Naive thymus-derived CD4-positive, alpha-beta T cell (primary cell): ENCODE measurements at regions not wholly inside any gene's neighbourhood (a gene's known extent, or its start where the extent isn't known, plus 50 kb on each side); places are given as distances from the start of the nearest gene placed in this dataset.
A peak's percentile ranks its signal among the peaks of the same experiment; 100 is the strongest.
"Not testable (repeated sequence)": the region's sequence is repeated elsewhere in the genome, so short reads cannot be mapped to it uniquely, and the experiment has no call there.

Source experiments
- ATAC-seq: fragments of 150-1000 bp; cut with Tn5 transposase; 2 replicates; pipeline ENCODE4 v1.10.0; 2021; ENCODE audit warnings: mild to moderate bottlenecking, moderate library complexity
- CTCF ChIA-PET: fragments of 350-600 bp; sonication (Branson Sonifier 250); formaldehyde crosslinking; loops from one replicate; lab custom pipeline; 2021; ENCODE audit warnings: antibody characterized with exemption; lab: Charles Lee
- POLR2A ChIA-PET: fragments of 350-600 bp; sonication (Branson Sonifier 250); formaldehyde crosslinking; loops from one replicate; lab custom pipeline; 2021; ENCODE audit warnings: antibody characterized with exemption, inconsistent platforms; lab: Charles Lee
- DNase-seq, 9 donors: peaks; one replicate each; pipeline versions ENCODE4 v3.0.0 to v3.0.0-alpha.2; 2020 to 2022; ENCODE audit warnings: mixed read lengths in 1 of 9
- H3K27ac ChIP-seq: one replicate; pipeline ENCODE4 v1.7.0; 2013; ENCODE audit warnings: mild to moderate bottlenecking, low read depth, low read length, moderate library complexity
- H3K27me3 ChIP-seq, 2 donors: one replicate each; pipeline ENCODE4 v1.7.0; 2013; ENCODE audit warnings: low read length in 2 of 2, mild to moderate bottlenecking in 2 of 2, moderate library complexity in 2 of 2; ENCODE audit not compliant: control insufficient read depth in 2 of 2, insufficient read depth in 2 of 2
- H3K36me3 ChIP-seq, 3 experiments: 1 replicate in 2 of 3; 2 replicates in 1 of 3; pipeline ENCODE4 v1.7.0; 2013; ENCODE audit warnings: low read length in 3 of 3, mild to moderate bottlenecking in 3 of 3, moderate library complexity in 1 of 3; ENCODE audit not compliant: insufficient read depth in 3 of 3, control insufficient read depth in 2 of 3
- H3K4me1 ChIP-seq, 2 donors: one replicate each; pipeline ENCODE4 v1.7.0; 2013; ENCODE audit warnings: low read length in 2 of 2, mild to moderate bottlenecking in 2 of 2, moderate library complexity in 1 of 2; ENCODE audit not compliant: control insufficient read depth in 2 of 2, insufficient read depth in 2 of 2
- H3K4me3 ChIP-seq: 2 replicates; pipeline ENCODE4 v1.7.0; 2013; ENCODE audit warnings: mild to moderate bottlenecking, low read length
- H3K9me3 ChIP-seq, 3 experiments: 1 replicate in 2 of 3; 2 replicates in 1 of 3; pipeline ENCODE4 v1.7.0; 2013; ENCODE audit warnings: low read length in 3 of 3; ENCODE audit not compliant: control insufficient read depth in 2 of 3
- H3K27ac Mint-ChIP-seq, 9 donors: one replicate each; pipeline ENCODE4 v1.8.0; 2020 to 2022; ENCODE audit warnings: mixed read lengths in 9 of 9, mild to moderate bottlenecking in 8 of 9, moderate library complexity in 5 of 9, inconsistent platforms in 2 of 9
- H3K27me3 Mint-ChIP-seq, 5 donors: one replicate each; pipeline ENCODE4 v1.8.0; 2021 to 2022; ENCODE audit warnings: mixed read lengths in 5 of 5, mild to moderate bottlenecking in 1 of 5
- H3K36me3 Mint-ChIP-seq, 5 donors: one replicate each; pipeline ENCODE4 v1.8.0; 2020 to 2022; ENCODE audit warnings: mixed read lengths in 5 of 5, mild to moderate bottlenecking in 3 of 5, inconsistent platforms in 1 of 5
- H3K4me1 Mint-ChIP-seq, 7 donors: one replicate each; pipeline ENCODE4 v1.8.0; 2020 to 2022; ENCODE audit warnings: mixed read lengths in 7 of 7, mild to moderate bottlenecking in 3 of 7, inconsistent platforms in 1 of 7
- H3K4me3 Mint-ChIP-seq, 10 donors: one replicate each; pipeline ENCODE4 v1.8.0; 2020 to 2022; ENCODE audit warnings: mild to moderate bottlenecking in 10 of 10, mixed read lengths in 10 of 10, moderate library complexity in 6 of 10, inconsistent platforms in 2 of 10
- H3K9me3 Mint-ChIP-seq, 11 donors: one replicate each; pipeline ENCODE4 v1.8.0; 2020 to 2022; ENCODE audit warnings: mixed read lengths in 11 of 11, mild to moderate bottlenecking in 4 of 11, inconsistent platforms in 1 of 11, moderate library complexity in 1 of 11
- intact Hi-C, 2 donors: fragments of 100-400 bp; cut with micrococcal nuclease; formaldehyde crosslinking; loops; one replicate each; pipeline ENCODE4 v1.15.1; 2023

- peaks cover 16 to 42% (median 31%) of the 10 kb centered on the region in 7 donors for H3K4me1 Mint-ChIP-seq
- Histone ChIP-seq H3K36me3 (no peaks in the 10 kb centered on the region), H3K4me3 (no peak overlapping the region), H3K27me3 (no peaks in the 10 kb centered on the region), H3K4me1 (peaks cover 13 to 36% of the 10 kb centered on the region in 2 donors), H3K27ac (no peak overlapping the region), H3K9me3 (no peaks in the 10 kb centered on the region)
- H3K36me3 Mint-ChIP-seq, result peaks cover 0 to 15% (median 5%) of the 10 kb centered on the region in 5 donors
- POLR2A ChIA-PET, result interaction anchor here (0.6 to 1.2 kb wide), 2 partner anchors 48 to 103 kb away, joined by 3 read pairs; no protein-coding TSS in a partner anchor
- CTCF ChIA-PET, result interaction anchor here (0.6 to 1.3 kb wide), 3 partner anchors 8 to 76 kb away, joined by 3 to 4 read pairs (median 3); no protein-coding TSS in a partner anchor
- H3K9me3 Mint-ChIP-seq, result peaks cover under 1 to 18% (median 5%) of the 10 kb centered on the region in 11 donors
- no peak for DNase-seq
- intact Hi-C loops, result loop anchor here in 1 of 2 donors (2.0 to 10.0 kb wide), 2 partner anchors 39 to 51 kb away; no protein-coding TSS in a partner anchor
- no peak for ATAC-seq
- H3K27me3 Mint-ChIP-seq, result no peaks in the 10 kb centered on the region
- peak overlapping the region in 5 of 9 donors; percentile 51 to 93 (median 88) for H3K27ac Mint-ChIP-seq
- H3K4me3 Mint-ChIP-seq, result no peak overlapping the region
Measured at GRCh38 chr5:74973694-74974093, 78.7 kb downstream of the GCNT4 start.

DNA sequence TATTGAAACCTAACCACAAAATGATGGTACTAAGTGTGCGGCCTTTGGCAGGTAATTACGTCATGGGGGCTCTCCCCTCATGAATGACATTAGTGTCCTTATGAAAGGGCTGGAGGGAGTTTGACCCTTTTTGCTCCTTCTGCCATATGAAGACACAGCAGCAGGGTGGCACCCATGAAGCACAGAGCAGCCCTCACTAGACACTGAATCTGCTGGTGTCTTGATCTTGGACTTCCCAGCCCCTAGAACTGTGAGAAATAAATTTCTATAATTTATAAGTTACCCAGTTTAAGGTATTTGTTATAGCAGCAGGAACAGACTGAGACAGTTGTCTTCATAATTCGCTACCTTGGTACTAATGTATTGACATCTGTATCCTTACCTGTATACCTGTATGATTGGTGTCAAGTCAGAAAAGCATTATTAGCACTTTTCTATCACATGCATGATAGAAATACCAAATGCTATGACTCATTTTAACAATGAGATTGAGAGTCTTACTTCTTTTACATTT, 80.4 kb downstream of the GCNT4 start:
- H3K4me3 ChIP-seq, result no peak overlapping the region
- no peaks in the 10 kb centered on the region for H3K9me3 ChIP-seq
- H3K4me1 ChIP-seq, result peaks cover 13 to 36% of the 10 kb centered on the region in 2 donors
- Mint-ChIP-seq H3K4me1 (peaks cover 8 to 34% (median 25%) of the 10 kb centered on the region in 7 donors), H3K27ac (peak overlapping the region in 1 of 9 donors; percentile 67), H3K27me3 (no peaks in the 10 kb centered on the region), H3K9me3 (peaks cover 2 to 18% (median 5%) of the 10 kb centered on the region in 11 donors), H3K36me3 (peaks cover 0 to 15% (median 4%) of the 10 kb centered on the region in 5 donors), H3K4me3 (no peak overlapping the region)
- ChIA-PET CTCF (no interaction called here), POLR2A (no interaction called here)
- intact Hi-C loops, result loop anchor here in 1 of 2 donors (10.0 kb wide), 1 partner anchor 53 kb away; no protein-coding TSS in a partner anchor
- no peaks in the 10 kb centered on the region for H3K27me3 ChIP-seq
- DNase-seq, result no peak
- H3K36me3 ChIP-seq, result no peaks in the 10 kb centered on the region
- H3K27ac ChIP-seq, result no peak overlapping the region
- ATAC-seq, result no peak

GRCh38 chr5:74970891-74971290, 81.5 kb downstream of the GCNT4 start:
- H3K36me3 ChIP-seq, H3K27me3 ChIP-seq, POLR2A ChIA-PET, DNase-seq, H3K4me3 Mint-ChIP-seq, H3K27ac ChIP-seq, H3K27me3 Mint-ChIP-seq, H3K9me3 ChIP-seq, H3K4me3 ChIP-seq, ATAC-seq, CTCF ChIA-PET: not testable (repeated sequence)
- peaks cover 0 to 11% (median 3%) of the 10 kb centered on the region in 5 donors for H3K36me3 Mint-ChIP-seq
- H3K4me1 ChIP-seq, result peaks cover 13 to 36% of the 10 kb centered on the region in 2 donors
- H3K4me1 Mint-ChIP-seq, result peaks cover 7 to 25% (median 21%) of the 10 kb centered on the region in 7 donors
- intact Hi-C loops, result loop anchor here in 1 of 2 donors (10.0 kb wide), 1 partner anchor 54 kb away; no protein-coding TSS in a partner anchor
- H3K27ac Mint-ChIP-seq, result peak overlapping the region in 1 of 9 donors; percentile 71
- H3K9me3 Mint-ChIP-seq, result peaks cover 2 to 17% (median 4%) of the 10 kb centered on the region in 11 donors

- ChIA-PET CTCF (interaction anchor here (0.6 to 0.7 kb wide), 2 partner anchors 9 to 1791 kb away, joined by 3 read pairs; no protein-coding TSS in a partner anchor), POLR2A (interaction anchor here (0.6 to 1.3 kb wide), 2 partner anchors 11 to 329 kb away, joined by 3 to 9 read pairs; no protein-coding TSS in a partner anchor)
- peaks cover 3 to 17% (median 12%) of the 10 kb centered on the region in 7 donors for H3K4me1 Mint-ChIP-seq
- peaks cover 0 to 3% (median 0%) of the 10 kb centered on the region in 5 donors for H3K36me3 Mint-ChIP-seq
- H3K4me3 Mint-ChIP-seq, result no peak overlapping the region
- ATAC-seq (no peak), DNase-seq (no peak)
- Histone ChIP-seq H3K4me1 (peaks cover 7 to 25% of the 10 kb centered on the region in 2 donors), H3K27ac (no peak overlapping the region), H3K36me3 (no peaks in the 10 kb centered on the region), H3K27me3 (no peaks in the 10 kb centered on the region), H3K4me3 (no peak overlapping the region), H3K9me3 (no peaks in the 10 kb centered on the region)
- no peak overlapping the region for H3K27ac Mint-ChIP-seq
- intact Hi-C loops, result loop anchor here in 1 of 2 donors (10.0 kb wide), 1 partner anchor 55 kb away; no protein-coding TSS in a partner anchor
- H3K9me3 Mint-ChIP-seq, result peaks cover 0 to 10% (median 0%) of the 10 kb centered on the region in 11 donors
- peaks cover 0 to 5% (median 0%) of the 10 kb centered on the region in 5 donors for H3K27me3 Mint-ChIP-seq
Measured at GRCh38 chr5:74969726-74970125, 82.6 kb downstream of the GCNT4 start.

DNA sequence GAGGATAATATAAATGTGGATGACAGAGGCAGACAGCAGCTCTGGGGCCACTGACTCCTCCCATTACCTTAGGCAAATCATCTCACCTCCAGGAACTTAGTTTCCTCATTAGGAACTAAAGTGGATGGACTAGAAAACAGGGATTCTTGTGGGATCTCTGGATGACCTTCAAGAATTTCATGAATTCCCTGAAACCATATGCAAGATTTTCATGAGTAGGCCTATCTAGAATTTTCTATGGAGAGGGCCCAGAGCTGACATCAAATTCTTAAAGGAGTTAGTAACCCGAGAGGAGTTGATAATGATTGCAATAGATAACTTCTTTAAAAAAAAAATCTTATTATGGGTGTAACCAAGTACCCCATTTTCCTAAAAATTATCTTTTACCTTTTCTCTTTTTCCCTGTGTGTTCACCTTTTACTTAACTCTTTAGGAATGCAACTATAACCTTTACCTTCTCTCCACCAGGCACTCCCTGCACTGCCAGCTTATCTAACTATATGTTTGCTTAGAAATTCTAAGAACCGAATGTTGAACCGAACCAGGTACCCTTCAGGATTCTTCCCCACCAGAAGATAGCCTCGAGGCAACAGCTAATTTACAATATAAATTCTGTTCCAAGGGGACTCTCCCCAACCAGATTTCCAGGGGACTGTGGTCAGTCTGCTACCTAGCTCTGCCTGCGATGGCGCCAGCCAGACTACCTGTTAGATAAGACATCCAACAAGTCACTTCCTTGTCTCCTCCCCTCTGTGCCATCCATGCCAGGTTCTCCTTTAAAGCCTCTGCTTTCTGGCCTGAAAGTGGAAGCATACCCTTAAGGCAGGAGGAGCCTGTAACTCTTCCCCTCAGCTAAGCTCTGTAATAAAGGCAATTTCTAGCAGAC, 86.0 kb downstream of the GCNT4 start:
- Histone ChIP-seq H3K4me1 (no peaks in the 10 kb centered on the region), H3K36me3 (no peaks in the 10 kb centered on the region), H3K9me3 (no peaks in the 10 kb centered on the region), H3K27me3 (no peaks in the 10 kb centered on the region), H3K4me3 (no peak overlapping the region), H3K27ac (no peak overlapping the region)
- no peaks in the 10 kb centered on the region for H3K36me3 Mint-ChIP-seq
- H3K27me3 Mint-ChIP-seq, result peaks cover 0 to 26% (median 13%) of the 10 kb centered on the region in 5 donors
- peaks cover 0 to 6% (median 0%) of the 10 kb centered on the region in 7 donors for H3K4me1 Mint-ChIP-seq
- DNase-seq (no peak), ATAC-seq (no peak)
- no peak overlapping the region for H3K4me3 Mint-ChIP-seq
- intact Hi-C loops, result no loop called here
- CTCF ChIA-PET, result no interaction called here
- no peak overlapping the region for H3K27ac Mint-ChIP-seq
- peaks cover 0 to 8% (median 0%) of the 10 kb centered on the region in 11 donors for H3K9me3 Mint-ChIP-seq
- POLR2A ChIA-PET, result interaction anchor here (0.8 kb wide), 1 partner anchor 93 kb away, joined by 3 read pairs; no protein-coding TSS in a partner anchor

DNA sequence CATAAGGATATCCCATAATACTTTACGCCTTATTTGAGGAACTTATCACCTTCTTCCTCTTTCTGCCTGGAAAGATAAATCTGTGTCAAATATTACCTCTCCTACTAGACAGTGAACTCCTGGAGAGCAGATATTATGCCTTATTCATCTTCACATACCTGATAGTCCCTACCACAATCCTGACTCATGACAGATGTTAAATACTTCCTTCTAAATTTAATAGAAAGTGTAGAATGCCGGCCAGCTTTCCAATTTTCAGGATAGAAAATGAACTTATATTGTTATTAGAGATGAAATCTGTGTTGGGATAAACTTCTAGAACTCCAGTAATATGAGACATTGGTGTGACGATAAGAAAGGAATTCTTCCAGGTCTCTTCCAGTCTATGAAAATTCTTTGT, 89.0 kb downstream of the GCNT4 start:
- Mint-ChIP-seq H3K9me3 (peaks cover 0 to 4% (median 0%) of the 10 kb centered on the region in 11 donors), H3K4me3 (no peak overlapping the region), H3K4me1 (peaks cover 0 to 6% (median 0%) of the 10 kb centered on the region in 7 donors), H3K36me3 (no peaks in the 10 kb centered on the region), H3K27ac (no peak overlapping the region), H3K27me3 (peaks cover 0 to 28% (median 13%) of the 10 kb centered on the region in 5 donors)
- intact Hi-C loops, result no loop called here
- no peak overlapping the region for H3K27ac ChIP-seq
- POLR2A ChIA-PET, result no interaction called here
- no peak for DNase-seq
- no peak overlapping the region for H3K4me3 ChIP-seq
- no peaks in the 10 kb centered on the region for H3K9me3 ChIP-seq
- H3K4me1 ChIP-seq, result no peaks in the 10 kb centered on the region
- H3K36me3 ChIP-seq, result no peaks in the 10 kb centered on the region
- ATAC-seq, result no peak
- CTCF ChIA-PET, result no interaction called here
- no peaks in the 10 kb centered on the region for H3K27me3 ChIP-seq
